HepG2 (cell line): ENCODE measurements at regions not wholly inside any gene's neighbourhood (a gene's known extent, or its start where the extent isn't known, plus 50 kb on each side); places are given as distances from the start of the nearest gene placed in this dataset.
"Not testable (repeated sequence)": the region's sequence is repeated elsewhere in the genome, so short reads cannot be mapped to it uniquely, and the experiment has no call there.

Experiments used
- ATAC-seq: fragments of 200-7000 bp; cut with Tn5 transposase; 3 replicates; pipeline ENCODE4 v1.9.1; 2020; ENCODE audit warnings: mild to moderate bottlenecking, moderate library complexity
- BruUV-seq: library from RNA; stranded (reverse); fragments of 400-500 nt; replicated peaks from 2 replicates; lab custom pipeline; 2021; lab: Mats Ljungman, UMichigan
- CTCF ChIA-PET: fragments of 300-600 bp; formaldehyde crosslinking; extraction: SDS; loops from one replicate; lab custom pipeline; 2021; ENCODE audit warnings: low total read pairs, inconsistent platforms, low intra/inter-chr PET ratio; lab: Yijun Ruan, JAX
- POLR2A ChIA-PET: fragments of 350-600 bp; sonication (Branson Sonifier 250); formaldehyde crosslinking; loops from one replicate; lab custom pipeline; 2020; ENCODE audit warnings: antibody characterized with exemption, inconsistent platforms; lab: Yijun Ruan, JAX
- DNase-seq: peaks from one replicate; pipeline ENCODE4 v3.0.0-alpha.2; 2015; ENCODE audit warnings: low spot score
- FAIRE-seq: peaks from 3 replicates; lab custom pipeline; 2011; peaks lifted over from hg19 to GRCh38; lab: Jason Lieb, UNC
- H2AFZ ChIP-seq: one replicate; pipeline ENCODE4 v1.6.1; 2011; ENCODE audit warnings: low read length, inconsistent platforms
- H3K27ac ChIP-seq: fragments of 300-600 bp; 3 replicates; pipeline ENCODE4 v1.8.0; 2011; ENCODE audit warnings: mixed run types, mild to moderate bottlenecking, mixed read lengths, low read length, inconsistent platforms; ENCODE audit not compliant: insufficient read depth; ENCODE audit errors: extremely low read length
- H3K27me3 ChIP-seq, 2 experiments: fragments of 200-600 bp in 1 of 2; 2 replicates in 1 of 2; 3 replicates in 1 of 2; pipeline versions ENCODE4 v1.6.0 to v1.8.0; 2011; ENCODE audit warnings: low read length in 2 of 2, mild to moderate bottlenecking in 2 of 2, moderate library complexity in 2 of 2, inconsistent platforms in 1 of 2; ENCODE audit not compliant: insufficient read depth in 2 of 2, control insufficient read depth in 1 of 2
- H3K36me3 ChIP-seq, 2 experiments: fragments of 200-600 bp in 1 of 2; replicated peaks in 1 of 2; 2 replicates in 1 of 2; 3 replicates in 1 of 2; pipeline versions ENCODE4 v1.5.1 to v1.8.0; 2011; ENCODE audit warnings: low read length in 2 of 2, inconsistent platforms in 1 of 2; ENCODE audit not compliant: insufficient read depth in 2 of 2, control insufficient read depth in 1 of 2
- H3K4me1 ChIP-seq: 2 replicates; pipeline ENCODE4 v1.5.1; 2012; ENCODE audit warnings: low read length, inconsistent platforms; ENCODE audit not compliant: insufficient read depth
- H3K4me2 ChIP-seq: 2 replicates; pipeline ENCODE4 v1.6.0; 2011; ENCODE audit warnings: low read depth, low read length, inconsistent platforms
- H3K4me3 ChIP-seq, 3 experiments: fragments of 200-600 bp in 1 of 3; sonication (generic), shearing (Covaris generic) in 1 of 3; replicated peaks in 1 of 3; 2 replicates each; pipeline ENCODE4 v1.5.1; 2011 to 2016; ENCODE audit warnings: low read length in 3 of 3, inconsistent platforms in 2 of 3, low read depth in 2 of 3, mild to moderate bottlenecking in 2 of 3, control low read depth in 1 of 3, mixed read lengths in 1 of 3; ENCODE audit not compliant: insufficient read depth in 1 of 3
- H3K79me2 ChIP-seq: one replicate; pipeline ENCODE4 v1.6.1; 2011; ENCODE audit warnings: low read length, inconsistent platforms; ENCODE audit not compliant: insufficient read depth
- H3K9ac ChIP-seq: 2 replicates; pipeline ENCODE4 v1.6.0; 2011; ENCODE audit warnings: mild to moderate bottlenecking, low read depth, low read length, inconsistent platforms; ENCODE audit not compliant: insufficient read depth
- H3K9me3 ChIP-seq: 2 replicates; pipeline ENCODE4 v1.5.1; 2012; ENCODE audit warnings: mild to moderate bottlenecking, low read length
- H4K20me1 ChIP-seq: 2 replicates; pipeline ENCODE4 v1.6.0; 2011; ENCODE audit warnings: inconsistent platforms, mild to moderate bottlenecking, low read length, moderate library complexity; ENCODE audit not compliant: insufficient read depth
- AGO2 ChIP-seq: fragments of 200-400 bp; formaldehyde crosslinking; optimal IDR thresholded peaks from 2 replicates; pipeline ENCODE3; 2017; ENCODE audit warnings: mild to moderate bottlenecking, low read depth, low read length, moderate library complexity
- IRF1 ChIP-seq: sonication (generic); formaldehyde crosslinking; IDR thresholded peaks from 2 replicates; pipeline ENCODE4 v1.4.0; 2020; ENCODE audit warnings: low read depth, mild to moderate bottlenecking, missing genetic modification reagents
- MNT ChIP-seq: fragments of 450-650 bp; IDR thresholded peaks from 2 replicates; pipeline ENCODE4 v1.6.1; 2016
- SKIL ChIP-seq: sonication (generic); formaldehyde crosslinking; IDR thresholded peaks from 2 replicates; pipeline ENCODE4 v1.8.0; 2022; ENCODE audit warnings: missing genetic modification reagents, mild to moderate bottlenecking, moderate library complexity, borderline replicate concordance
- WGBS: methylation state at CpG from one replicate; pipeline ENCODE4 v1.1.6; 2017; ENCODE audit warnings: low lambda C conversion rate; 5-methylcytosine and 5-hydroxymethylcytosine counted together
- in situ Hi-C: cut with HindIII; loops from 2 replicates; pipeline ENCODE4 v1.10.0; 2017; ENCODE audit warnings: low pct_unique_long_range_greater_than_20kb; ENCODE audit not compliant: extremely low pct_ligation_motif_present
- intact Hi-C: fragments of 100-400 bp; cut with micrococcal nuclease; formaldehyde crosslinking; loops from one replicate; pipeline ENCODE4 v1.10.0; 2022; ENCODE audit not compliant: unreplicated experiment

GRCh38 chr2:7379799-7380198, 462.6 kb downstream of the RNF144A start (continued):
- no peak for TF ChIP-seq SKIL
- TF ChIP-seq AGO2: no peak

GRCh38 chr2:7384773-7385349, 467.6 kb downstream of the RNF144A start:
- H3K36me3 ChIP-seq: no peaks in the 10 kb centered on the region
- no peak for FAIRE-seq
- intact Hi-C loops: no loop called here

GRCh38 chr2:7390311-7390710, 473.1 kb downstream of the RNF144A start:
- ATAC-seq, H3K27me3 ChIP-seq, FAIRE-seq, BruUV-seq, DNase-seq, H3K4me2 ChIP-seq, H3K4me3 ChIP-seq, H3K36me3 ChIP-seq, POLR2A ChIA-PET, CTCF ChIA-PET, H2AFZ ChIP-seq, H3K4me1 ChIP-seq, H4K20me1 ChIP-seq, H3K9ac ChIP-seq, H3K79me2 ChIP-seq, H3K27ac ChIP-seq, intact Hi-C loops, H3K9me3 ChIP-seq, in situ Hi-C loops: not testable (repeated sequence)
- WGBS: 20% methylated on average over 4 of the region's 4 CpGs

More at GRCh38 chr2:7384773-7385349, 467.6 kb downstream of the RNF144A start:
- Histone ChIP-seq H4K20me1 (no peaks in the 10 kb centered on the region), H3K4me3 (no peak overlapping the region), H3K79me2 (no peaks in the 10 kb centered on the region), H3K27ac (no peak overlapping the region), H3K27me3 (no peaks in the 10 kb centered on the region; a peak in 1 of 5 replicates), H3K9ac (no peak overlapping the region), H2AFZ (no peak overlapping the region), H3K4me2 (no peak overlapping the region), H3K9me3 (no peaks in the 10 kb centered on the region), H3K4me1 (no peaks in the 10 kb centered on the region)
- WGBS: 54% methylated on average over 11 of the region's 11 CpGs
- CTCF ChIA-PET: no interaction called here
- no peak for DNase-seq
- POLR2A ChIA-PET: no interaction called here
- in situ Hi-C loops: no loop called here
- no peak for ATAC-seq
- no TSS peak for BruUV-seq
- peak; percentile 56; the same call in 1 of the 2 replicates for TF ChIP-seq MNT
- TF ChIP-seq IRF1 (CRISPR knock-in tag): no peak
